ENCODE measurements at regions not wholly inside any gene's neighbourhood (a gene's known extent, or its start where the extent isn't known, plus 50 kb on each side); places are given as distances from the start of the nearest gene placed in this dataset.
A peak's percentile ranks its signal among the peaks of the same experiment; 100 is the strongest.

DNA sequence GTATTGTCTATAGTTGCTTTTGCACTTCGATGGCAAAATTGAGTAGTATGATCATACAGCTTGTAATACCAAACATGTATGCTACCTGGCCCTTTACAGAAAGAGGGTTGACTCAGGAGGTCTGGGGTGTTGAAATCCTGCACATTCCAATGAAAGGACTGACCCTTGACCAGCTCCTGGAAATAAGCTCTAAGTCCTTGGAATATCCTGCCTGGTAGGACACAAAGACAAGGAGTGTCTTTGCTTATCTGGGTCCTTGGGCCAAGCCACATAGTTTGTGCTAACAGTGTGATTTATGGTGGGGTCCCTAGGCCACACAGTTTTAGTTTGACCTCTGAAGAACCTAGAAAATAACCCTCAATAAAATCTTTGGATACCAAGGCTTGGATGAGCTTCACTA lies 89.3 kb upstream of the FTMT start:
- no peak overlapping the region for H3K4me3 ChIP-seq (ENCODE audit: low read length)
- DNase-seq, result peak; percentile 59 to 84

DNA sequence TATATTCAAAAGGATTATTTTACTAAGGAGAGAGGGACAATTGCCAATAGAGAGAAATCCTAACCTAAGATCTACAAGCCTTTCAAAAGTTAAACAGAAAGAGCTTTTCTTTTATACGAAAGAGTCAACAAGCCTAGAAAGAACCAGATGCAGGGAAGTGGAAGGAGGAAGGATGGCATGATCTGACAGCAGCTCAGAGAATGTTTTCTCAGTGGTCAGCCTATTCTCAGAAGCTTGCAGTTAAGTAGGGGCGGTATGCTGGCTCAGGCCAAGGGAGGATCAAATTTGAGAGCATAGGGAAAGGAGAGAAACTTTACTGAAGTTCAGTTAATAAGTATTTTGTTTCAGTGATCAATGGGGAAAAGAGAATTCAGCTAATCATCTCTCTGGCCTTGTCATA lies 88.0 kb upstream of the FTMT start:
- H3K27me3 ChIP-seq (ENCODE audit: control insufficient read depth, insufficient read depth, low read length), result no peaks in the 10 kb centered on the region
- no peak overlapping the region for H3K4me3 ChIP-seq (ENCODE audit: low read length)
- H3K27ac ChIP-seq (ENCODE audit: low read length), result no peak overlapping the region
- no peaks in the 10 kb centered on the region for H3K36me3 ChIP-seq (ENCODE audit: control insufficient read depth, insufficient read depth, low read length)
- no peak for DNase-seq
- no peaks in the 10 kb centered on the region for H3K4me1 ChIP-seq (ENCODE audit: control insufficient read depth, insufficient read depth, low read length)
- WGBS (ENCODE audit: insufficient coverage, low lambda C conversion rate), result no CpG with 5 or more reads among the region's 2 CpGs
- no peaks in the 10 kb centered on the region for H3K9me3 ChIP-seq (ENCODE audit: control insufficient read depth, low read depth, low read length)

More for the DNA sequence above, 89.3 kb upstream of the FTMT start:
- WGBS (ENCODE audit: insufficient coverage, low lambda C conversion rate), result no CpG with 5 or more reads among the region's 1 CpG
- Histone ChIP-seq H3K27ac (ENCODE audit: low read length) (peak overlapping the region; percentile 38), H3K9me3 (ENCODE audit: control insufficient read depth, low read depth, low read length) (no peaks in the 10 kb centered on the region), H3K27me3 (ENCODE audit: control insufficient read depth, insufficient read depth, low read length) (no peaks in the 10 kb centered on the region), H3K36me3 (ENCODE audit: control insufficient read depth, insufficient read depth, low read length) (no peaks in the 10 kb centered on the region), H3K4me1 (ENCODE audit: control insufficient read depth, insufficient read depth, low read length) (no peaks in the 10 kb centered on the region)

DNA sequence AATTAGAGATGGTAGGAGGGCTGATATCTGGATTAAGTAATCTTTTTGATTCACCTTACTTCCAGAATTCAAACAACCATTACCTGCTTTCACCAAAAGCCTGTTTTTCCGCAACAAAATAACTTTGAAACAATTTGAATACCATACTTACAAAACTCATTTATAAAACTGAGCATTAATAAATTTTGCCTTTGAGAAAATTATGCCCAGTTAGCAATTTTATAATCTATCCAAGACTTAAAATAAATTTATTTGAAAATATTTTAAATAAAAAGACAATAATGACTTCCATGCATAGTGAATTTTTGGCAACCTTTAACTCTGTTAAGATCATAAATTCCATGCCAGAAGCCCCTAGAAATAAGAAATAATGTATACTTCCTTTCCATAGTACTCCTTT lies 71.3 kb upstream of the FTMT start:
- Histone ChIP-seq H3K27ac (ENCODE audit: low read length) (no peak overlapping the region), H3K4me1 (ENCODE audit: control insufficient read depth, insufficient read depth, low read length) (no peaks in the 10 kb centered on the region), H3K36me3 (ENCODE audit: control insufficient read depth, insufficient read depth, low read length) (no peaks in the 10 kb centered on the region), H3K27me3 (ENCODE audit: control insufficient read depth, insufficient read depth, low read length) (no peaks in the 10 kb centered on the region), H3K4me3 (ENCODE audit: low read length) (no peak overlapping the region), H3K9me3 (ENCODE audit: control insufficient read depth, low read depth, low read length) (no peaks in the 10 kb centered on the region)
- WGBS (ENCODE audit: insufficient coverage, low lambda C conversion rate), result 100% methylated on average over 1 of the region's 1 CpG
- no peak for DNase-seq

DNA sequence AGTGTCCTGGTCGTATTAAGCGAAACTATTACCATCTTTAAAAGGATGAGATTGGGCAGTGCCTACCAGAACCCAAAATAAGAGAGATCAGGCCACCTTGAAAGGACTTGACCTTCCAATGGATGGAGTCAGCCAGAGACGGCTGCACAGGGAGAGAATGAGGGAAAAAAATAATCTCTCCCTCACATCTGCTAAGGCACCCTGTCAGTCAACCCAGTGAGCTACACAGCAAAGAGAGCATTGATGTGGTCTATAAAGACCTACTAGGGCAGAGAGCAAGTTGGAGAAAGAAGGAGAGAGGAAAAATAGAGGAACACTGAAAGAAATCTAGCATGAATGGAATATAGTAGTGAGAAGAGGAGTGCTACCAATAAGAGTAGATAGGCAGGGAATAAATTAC lies 68.0 kb upstream of the FTMT start:
- Histone ChIP-seq H3K9me3 (ENCODE audit: control insufficient read depth, low read depth, low read length) (no peaks in the 10 kb centered on the region), H3K27me3 (ENCODE audit: control insufficient read depth, insufficient read depth, low read length) (no peaks in the 10 kb centered on the region), H3K4me1 (ENCODE audit: control insufficient read depth, insufficient read depth, low read length) (no peaks in the 10 kb centered on the region), H3K36me3 (ENCODE audit: control insufficient read depth, insufficient read depth, low read length) (no peaks in the 10 kb centered on the region), H3K27ac (ENCODE audit: low read length) (no peak overlapping the region), H3K4me3 (ENCODE audit: low read length) (no peak overlapping the region)
- no peak for DNase-seq
- WGBS (ENCODE audit: insufficient coverage, low lambda C conversion rate), result no CpG with 5 or more reads among the region's 3 CpGs

DNA sequence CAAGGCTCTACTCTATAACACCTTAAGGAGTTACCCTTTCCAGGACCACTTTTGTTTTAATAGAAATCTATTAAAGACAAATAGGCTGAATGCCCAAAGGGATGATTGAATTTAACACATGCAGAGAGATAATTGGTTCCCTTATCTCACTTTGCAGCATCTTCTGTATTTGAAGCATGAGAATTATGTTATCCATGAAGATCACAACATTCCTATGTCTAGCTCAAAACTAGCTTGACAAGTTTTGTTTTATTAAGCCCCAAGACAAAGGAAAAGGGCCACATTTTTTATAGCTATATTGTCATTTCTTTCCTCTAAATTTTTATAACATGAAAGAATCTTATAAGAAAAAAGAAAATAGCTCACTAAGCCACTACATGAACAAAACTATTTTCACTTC lies 57.9 kb upstream of the FTMT start:
- DNase-seq, result no peak
- H3K36me3 ChIP-seq (ENCODE audit: control insufficient read depth, insufficient read depth, low read length), result no peaks in the 10 kb centered on the region
- no peaks in the 10 kb centered on the region for H3K4me1 ChIP-seq (ENCODE audit: control insufficient read depth, insufficient read depth, low read length)

DNA sequence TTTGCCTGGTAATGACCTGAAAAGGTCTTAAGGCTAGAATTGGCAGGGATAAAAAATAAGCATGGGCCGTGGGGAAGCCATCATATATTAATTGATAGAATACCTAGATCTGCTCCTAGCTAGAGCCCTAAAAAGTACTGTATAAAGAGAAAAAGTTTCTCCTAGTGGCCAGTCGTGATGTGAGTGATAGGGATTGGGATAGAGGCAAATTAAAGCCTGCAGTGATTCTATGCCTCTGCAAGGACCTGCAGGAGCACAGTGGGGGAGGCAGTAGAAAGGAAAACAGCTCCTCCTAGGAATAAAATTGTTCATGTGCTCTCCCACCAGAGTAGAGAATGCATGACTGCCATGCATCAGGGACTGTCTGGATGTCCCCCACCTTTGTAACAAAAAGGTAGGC lies 56.2 kb upstream of the FTMT start:
- H3K27me3 ChIP-seq (ENCODE audit: control insufficient read depth, insufficient read depth, low read length), result no peaks in the 10 kb centered on the region
- H3K4me1 ChIP-seq (ENCODE audit: control insufficient read depth, insufficient read depth, low read length), result no peaks in the 10 kb centered on the region
- H3K36me3 ChIP-seq (ENCODE audit: control insufficient read depth, insufficient read depth, low read length), result no peaks in the 10 kb centered on the region
- WGBS (ENCODE audit: insufficient coverage, low lambda C conversion rate), result no CpG with 5 or more reads among the region's 2 CpGs
- no peak overlapping the region for H3K27ac ChIP-seq (ENCODE audit: low read length)
- DNase-seq, result no peak
- H3K9me3 ChIP-seq (ENCODE audit: control insufficient read depth, low read depth, low read length), result no peaks in the 10 kb centered on the region
- H3K4me3 ChIP-seq (ENCODE audit: low read length), result no peak overlapping the region

More for the DNA sequence above, 57.9 kb upstream of the FTMT start:
- H3K9me3 ChIP-seq (ENCODE audit: control insufficient read depth, low read depth, low read length), result peaks cover 3% of the 10 kb centered on the region
- H3K27me3 ChIP-seq (ENCODE audit: control insufficient read depth, insufficient read depth, low read length), result no peaks in the 10 kb centered on the region
- no peak overlapping the region for H3K27ac ChIP-seq (ENCODE audit: low read length)
- H3K4me3 ChIP-seq (ENCODE audit: low read length), result no peak overlapping the region

DNA sequence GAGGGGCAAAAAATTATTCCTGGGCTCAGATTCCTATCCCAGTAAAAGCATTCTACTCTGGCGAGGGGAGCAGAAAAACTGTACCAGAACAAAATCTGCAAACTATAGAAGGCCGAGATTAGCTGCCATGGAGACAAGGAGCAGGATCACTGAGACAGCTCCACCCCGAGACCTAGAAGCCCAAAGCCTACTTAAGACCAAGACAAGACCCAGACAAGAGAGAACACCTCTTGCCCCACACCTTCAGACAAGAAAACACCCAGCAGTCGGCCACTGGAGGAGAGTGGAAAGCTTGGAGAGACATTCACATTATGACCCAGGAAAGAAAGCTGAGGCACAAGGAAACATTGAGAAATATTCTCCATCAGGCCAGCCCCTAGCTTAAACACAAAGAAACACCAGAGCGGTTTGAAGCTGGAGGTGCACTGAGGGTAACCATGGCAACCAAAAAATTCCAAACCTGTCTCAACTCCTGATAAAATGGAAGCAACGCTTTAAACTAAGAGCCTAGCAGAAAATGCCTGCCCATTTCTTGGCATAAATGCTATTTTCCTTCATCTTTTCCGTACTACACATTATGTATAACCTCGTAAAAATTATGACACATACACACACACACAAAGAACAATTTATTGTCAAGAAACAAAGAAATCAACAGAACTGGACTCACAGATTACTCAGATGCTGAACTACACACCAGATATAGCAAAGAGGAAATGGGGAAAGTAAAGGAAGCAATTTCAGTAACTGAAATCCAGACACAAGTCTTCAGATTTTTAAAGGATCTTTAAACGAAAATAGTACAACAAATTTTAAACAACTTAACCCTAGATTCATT lies 53.8 kb upstream of the FTMT start:
- no peak for DNase-seq
- H3K9me3 ChIP-seq (ENCODE audit: control insufficient read depth, low read depth, low read length), result no peaks in the 10 kb centered on the region
- no peaks in the 10 kb centered on the region for H3K4me1 ChIP-seq (ENCODE audit: control insufficient read depth, insufficient read depth, low read length)
- no peaks in the 10 kb centered on the region for H3K27me3 ChIP-seq (ENCODE audit: control insufficient read depth, insufficient read depth, low read length)
- H3K27ac ChIP-seq (ENCODE audit: low read length), result no peak overlapping the region
- no peaks in the 10 kb centered on the region for H3K36me3 ChIP-seq (ENCODE audit: control insufficient read depth, insufficient read depth, low read length)
- WGBS (ENCODE audit: insufficient coverage, low lambda C conversion rate), result 80% methylated on average over 1 of the region's 9 CpGs
- H3K4me3 ChIP-seq (ENCODE audit: low read length), result no peak overlapping the region

All from large intestine (tissue), 3 donors.